GM12878 (cell line): ENCODE measurements at regions not wholly inside any gene's neighbourhood (a gene's known extent, or its start where the extent isn't known, plus 50 kb on each side); places are given as distances from the start of the nearest gene placed in this dataset.

ENCODE experiments used
- ATAC-seq: fragments of 200-7000 bp; cut with Tn5 transposase; 3 replicates; pipeline ENCODE4 v1.9.1; 2020; ENCODE audit warnings: mild to moderate bottlenecking, moderate library complexity
- BruUV-seq: library from RNA; stranded (reverse); fragments of 400-500 nt; replicated peaks from 2 replicates; lab custom pipeline; 2021; lab: Mats Ljungman, UMichigan
- CTCF ChIA-PET: fragments of 300-600 bp; sonication (Branson Sonifier 250); formaldehyde crosslinking; extraction: SDS; loops from one replicate; lab custom pipeline; 2021; ENCODE audit warnings: inconsistent platforms; lab: Yijun Ruan, JAX
- POLR2A ChIA-PET: fragments of 350-600 bp; formaldehyde crosslinking; extraction: SDS; loops from one replicate; lab custom pipeline; 2021; ENCODE audit warnings: inconsistent platforms; lab: Charles Lee
- RAD21 ChIA-PET: fragments of 300-600 bp; sonication (Branson Sonifier 250); formaldehyde crosslinking; loops from one replicate; lab custom pipeline; 2023; ENCODE audit warnings: antibody characterized with exemption; ENCODE audit not compliant: unreplicated experiment; lab: Charles Lee
- SMC1A ChIA-PET: fragments of 300-600 bp; sonication (Branson Sonifier 250); formaldehyde crosslinking; loops from one replicate; lab custom pipeline; 2023; ENCODE audit not compliant: unreplicated experiment, uncharacterized antibody; lab: Charles Lee
- DNase-seq: peaks from one replicate; pipeline ENCODE4 v3.0.0-alpha.2; 2011; ENCODE audit warnings: low read depth, low spot score
- FAIRE-seq: peaks from 3 replicates; lab custom pipeline; 2011; peaks lifted over from hg19 to GRCh38; lab: Jason Lieb, UNC
- H2AFZ ChIP-seq: 2 replicates; pipeline ENCODE4 v1.6.0; 2011; ENCODE audit warnings: low read depth, low read length, control low read depth; ENCODE audit not compliant: control insufficient read depth
- H3K27ac ChIP-seq: 2 replicates; pipeline ENCODE4 v1.5.1; 2011; ENCODE audit warnings: control low read depth; ENCODE audit not compliant: control insufficient read depth, insufficient read depth
- H3K27me3 ChIP-seq, 2 experiments: replicated peaks in 1 of 2; 2 replicates each; pipeline versions ENCODE4 v1.6.0 to v1.6.1; 2011; ENCODE audit warnings: low read length in 1 of 2; ENCODE audit not compliant: control insufficient read depth in 2 of 2, insufficient read depth in 2 of 2
- H3K36me3 ChIP-seq, 2 experiments: 2 replicates each; pipeline ENCODE4 v1.5.1; 2011; ENCODE audit warnings: low read length in 1 of 2; ENCODE audit not compliant: control insufficient read depth in 2 of 2, insufficient read depth in 2 of 2
- H3K4me1 ChIP-seq: 2 replicates; pipeline ENCODE4 v1.6.1; 2011; ENCODE audit warnings: mild to moderate bottlenecking, low read length, moderate library complexity, mixed read lengths; ENCODE audit not compliant: control insufficient read depth, insufficient read depth
- H3K4me2 ChIP-seq: 2 replicates; pipeline ENCODE4 v1.6.0; 2011; ENCODE audit warnings: control low read depth; ENCODE audit not compliant: control insufficient read depth, insufficient read depth
- H3K4me3 ChIP-seq: fragments of 200-600 bp; sonication (generic); 2 replicates; pipeline ENCODE4 v1.5.1; 2016
- H3K79me2 ChIP-seq: 2 replicates; pipeline ENCODE4 v1.6.0; 2011; ENCODE audit warnings: low read length; ENCODE audit not compliant: control insufficient read depth, insufficient read depth
- H3K9ac ChIP-seq: 2 replicates; pipeline ENCODE4 v1.8.0; 2011; ENCODE audit warnings: low read length, control low read depth, mixed read lengths; ENCODE audit not compliant: control insufficient read depth, insufficient read depth
- H3K9me3 ChIP-seq: replicated peaks from 3 replicates; pipeline ENCODE4 v1.5.1; 2011; ENCODE audit warnings: mild to moderate bottlenecking, low read length; ENCODE audit not compliant: control insufficient read depth, insufficient read depth
- H4K20me1 ChIP-seq: 2 replicates; pipeline ENCODE4 v1.6.0; 2011; ENCODE audit not compliant: control insufficient read depth, insufficient read depth
- CHD2 ChIP-seq: IDR thresholded peaks from 2 replicates; pipeline ENCODE4 v1.6.1; 2011; ENCODE audit warnings: low read depth, low read length, improper control_type of control experiment, borderline replicate concordance
- EED ChIP-seq: sonication (generic); IDR thresholded peaks from 2 replicates; pipeline ENCODE4 v1.6.1; 2016; ENCODE audit warnings: antibody characterized with exemption, low read depth
- FOS ChIP-seq: IDR thresholded peaks from 3 replicates; pipeline ENCODE4 v1.6.1; 2011; ENCODE audit warnings: borderline replicate concordance; ENCODE audit not compliant: insufficient read length; ENCODE audit errors: extremely low read depth
- IRF3 ChIP-seq: fragments of 450-650 bp; IDR thresholded peaks from 2 replicates; pipeline ENCODE4 v1.6.1; 2014; ENCODE audit warnings: mild to moderate bottlenecking
- MLLT1 ChIP-seq: fragments of 450-650 bp; IDR thresholded peaks from 2 replicates; pipeline ENCODE4 v1.6.1; 2016; ENCODE audit warnings: mild to moderate bottlenecking
- MTA2 ChIP-seq: fragments of 450-650 bp; IDR thresholded peaks from 2 replicates; pipeline ENCODE4 v1.6.1; 2016; ENCODE audit warnings: low read depth, mild to moderate bottlenecking, moderate library complexity
- SIX5 ChIP-seq: IDR thresholded peaks from 2 replicates; pipeline ENCODE4 v1.6.1; 2011; ENCODE audit warnings: mild to moderate bottlenecking, low read depth, low read length, moderate library complexity; ENCODE audit not compliant: severe bottlenecking
- SUPT20H ChIP-seq: IDR thresholded peaks from 2 replicates; pipeline ENCODE4 v1.6.1; 2011; ENCODE audit warnings: low read depth, mild to moderate bottlenecking, low read length, moderate library complexity, borderline replicate concordance; ENCODE audit not compliant: control insufficient read depth
- TCF3 ChIP-seq: IDR thresholded peaks from 2 replicates; pipeline ENCODE4 v1.6.1; 2012; ENCODE audit warnings: low read depth, mild to moderate bottlenecking, low read length, borderline replicate concordance; ENCODE audit not compliant: insufficient read depth
- TCF7 ChIP-seq: IDR thresholded peaks from 2 replicates; pipeline ENCODE4 v1.6.1; 2014; ENCODE audit warnings: antibody characterized with exemption, borderline replicate concordance
- WGBS: methylation state at CpG from one replicate; pipeline ENCODE4 v1.1.6; 2016; ENCODE audit warnings: low lambda C conversion rate; ENCODE audit not compliant: insufficient replicate concordance, insufficient coverage; ENCODE audit errors: missing lambda C conversion rate; 5-methylcytosine and 5-hydroxymethylcytosine counted together
- in situ Hi-C: fragments of 300-500 bp; cut with MboI; formaldehyde crosslinking; loops from 9 replicates; pipeline ENCODE4 v1.14.3; 2018; ENCODE audit warnings: mixed read lengths
- intact Hi-C: fragments of 100-400 bp; cut with micrococcal nuclease; formaldehyde crosslinking; loops from one replicate; pipeline ENCODE4 v1.14.2; 2022; ENCODE audit not compliant: unreplicated experiment
- TF ChIP-seq, protein P1 (sequence below): IDR thresholded peaks from 2 replicates; pipeline ENCODE4 v1.6.1; 2012; ENCODE audit warnings: low read depth, low read length, improper control_type of control experiment
- TF ChIP-seq, protein P2 (sequence below): fragments of 450-650 bp; IDR thresholded peaks from 2 replicates; pipeline ENCODE4 v1.6.1; 2018; ENCODE audit warnings: borderline replicate concordance, mild to moderate bottlenecking; ENCODE audit not compliant: partially characterized antibody

DNA sequence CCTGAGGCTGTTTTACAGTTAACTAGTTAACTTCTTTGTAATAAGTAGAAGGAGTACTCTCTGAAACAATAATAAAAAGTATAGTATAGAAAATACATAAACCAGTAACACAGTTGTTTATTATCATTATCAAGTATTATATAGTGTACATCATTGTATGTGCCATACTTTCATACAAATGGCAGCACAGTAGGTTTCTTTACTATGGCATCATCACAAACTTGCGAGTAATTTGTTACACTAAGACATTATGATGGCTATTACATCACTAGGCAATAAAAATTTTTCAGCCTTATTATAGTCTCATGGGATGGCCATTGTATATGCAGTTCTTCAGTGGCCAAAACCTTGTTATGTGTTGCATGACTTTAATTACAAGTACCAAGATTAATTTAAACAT is 1376.5 kb upstream of the ADGRL2 start:
- TF ChIP-seq, protein P1, sequence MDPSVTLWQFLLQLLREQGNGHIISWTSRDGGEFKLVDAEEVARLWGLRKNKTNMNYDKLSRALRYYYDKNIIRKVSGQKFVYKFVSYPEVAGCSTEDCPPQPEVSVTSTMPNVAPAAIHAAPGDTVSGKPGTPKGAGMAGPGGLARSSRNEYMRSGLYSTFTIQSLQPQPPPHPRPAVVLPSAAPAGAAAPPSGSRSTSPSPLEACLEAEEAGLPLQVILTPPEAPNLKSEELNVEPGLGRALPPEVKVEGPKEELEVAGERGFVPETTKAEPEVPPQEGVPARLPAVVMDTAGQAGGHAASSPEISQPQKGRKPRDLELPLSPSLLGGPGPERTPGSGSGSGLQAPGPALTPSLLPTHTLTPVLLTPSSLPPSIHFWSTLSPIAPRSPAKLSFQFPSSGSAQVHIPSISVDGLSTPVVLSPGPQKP: no peak
- TF ChIP-seq MTA2: no peak
- no peak for FAIRE-seq
- H3K4me2 ChIP-seq: no peak overlapping the region
- DNase-seq: no peak
- H3K9ac ChIP-seq: no peak overlapping the region
- 0% methylated on average over 1 of the region's 1 CpG for WGBS
- in situ Hi-C loops: no loop called here
- RAD21 ChIA-PET: no interaction called here
- CTCF ChIA-PET: no interaction called here
- SMC1A ChIA-PET: no interaction called here
- no peak for ATAC-seq
- H3K9me3 ChIP-seq: no peaks in the 10 kb centered on the region
- H3K4me3 ChIP-seq: no peak overlapping the region
- BruUV-seq: no TSS peak
- H4K20me1 ChIP-seq: no peaks in the 10 kb centered on the region
- intact Hi-C loops: no loop called here
- no peaks in the 10 kb centered on the region for H3K36me3 ChIP-seq
- POLR2A ChIA-PET: no interaction called here
- H3K4me1 ChIP-seq: no peaks in the 10 kb centered on the region
- H3K79me2 ChIP-seq: no peaks in the 10 kb centered on the region
- no peaks in the 10 kb centered on the region for H3K27me3 ChIP-seq
- no peak overlapping the region for H3K27ac ChIP-seq
- H2AFZ ChIP-seq: no peak overlapping the region

DNA sequence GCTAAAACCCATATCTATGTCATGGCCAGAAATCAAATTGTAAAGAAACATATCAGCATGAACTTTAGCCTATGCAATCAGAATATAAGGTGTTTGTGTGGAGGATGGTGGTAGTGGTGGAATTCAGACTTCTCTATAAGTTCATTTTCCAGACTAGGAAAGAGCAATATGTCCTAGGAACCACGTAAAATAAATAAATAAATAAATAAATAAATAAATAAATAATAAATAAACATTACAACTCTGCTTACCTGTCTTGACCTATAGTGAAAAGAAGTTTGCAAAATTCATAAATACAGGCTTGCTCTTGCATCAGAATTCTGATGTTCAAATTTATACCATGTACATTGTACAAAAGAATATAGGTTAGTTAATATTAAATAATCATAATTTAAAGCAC is 1382.6 kb upstream of the ADGRL2 start:
- H3K4me2 ChIP-seq: no peak overlapping the region
- no peaks in the 10 kb centered on the region for H3K36me3 ChIP-seq
- H3K9ac ChIP-seq: no peak overlapping the region
- no peaks in the 10 kb centered on the region for H3K4me1 ChIP-seq
- in situ Hi-C loops: no loop called here
- ATAC-seq (no peak), DNase-seq (no peak), FAIRE-seq (no peak)
- ChIA-PET CTCF (no interaction called here), SMC1A (no interaction called here), RAD21 (no interaction called here), POLR2A (no interaction called here)
- H3K79me2 ChIP-seq: no peaks in the 10 kb centered on the region
- H4K20me1 ChIP-seq: no peaks in the 10 kb centered on the region
- no peaks in the 10 kb centered on the region for H3K9me3 ChIP-seq
- no peak overlapping the region for H3K27ac ChIP-seq
- H2AFZ ChIP-seq: no peak overlapping the region
- no peaks in the 10 kb centered on the region for H3K27me3 ChIP-seq
- no peak overlapping the region for H3K4me3 ChIP-seq
- intact Hi-C loops: no loop called here
- BruUV-seq: no TSS peak
- 0% methylated on average over 1 of the region's 1 CpG for WGBS
- no peak for TF ChIP-seq SIX5
- no peak for TF ChIP-seq FOS
- no peak for TF ChIP-seq EED
- no peak for TF ChIP-seq MLLT1
- no peak for TF ChIP-seq SUPT20H
- no peak for TF ChIP-seq IRF3
- no peak for TF ChIP-seq TCF3
- no peak for TF ChIP-seq TCF7
- TF ChIP-seq CHD2: no peak
- TF ChIP-seq, protein P2, sequence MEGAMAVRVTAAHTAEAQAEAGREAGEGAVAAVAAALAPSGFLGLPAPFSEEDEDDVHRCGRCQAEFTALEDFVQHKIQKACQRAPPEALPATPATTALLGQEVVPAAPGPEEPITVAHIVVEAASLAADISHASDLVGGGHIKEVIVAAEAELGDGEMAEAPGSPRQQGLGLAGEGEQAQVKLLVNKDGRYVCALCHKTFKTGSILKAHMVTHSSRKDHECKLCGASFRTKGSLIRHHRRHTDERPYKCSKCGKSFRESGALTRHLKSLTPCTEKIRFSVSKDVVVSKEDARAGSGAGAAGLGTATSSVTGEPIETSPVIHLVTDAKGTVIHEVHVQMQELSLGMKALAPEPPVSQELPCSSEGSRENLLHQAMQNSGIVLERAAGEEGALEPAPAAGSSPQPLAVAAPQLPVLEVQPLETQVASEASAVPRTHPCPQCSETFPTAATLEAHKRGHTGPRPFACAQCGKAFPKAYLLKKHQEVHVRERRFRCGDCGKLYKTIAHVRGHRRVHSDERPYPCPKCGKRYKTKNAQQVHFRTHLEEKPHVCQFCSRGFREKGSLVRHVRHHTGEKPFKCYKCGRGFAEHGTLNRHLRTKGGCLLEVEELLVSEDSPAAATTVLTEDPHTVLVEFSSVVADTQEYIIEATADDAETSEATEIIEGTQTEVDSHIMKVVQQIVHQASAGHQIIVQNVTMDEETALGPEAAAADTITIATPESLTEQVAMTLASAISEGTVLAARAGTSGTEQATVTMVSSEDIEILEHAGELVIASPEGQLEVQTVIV: no peak
